H9 (cell line): ENCODE measurements at regions not wholly inside any gene's neighbourhood (a gene's known extent, or its start where the extent isn't known, plus 50 kb on each side); places are given as distances from the start of the nearest gene placed in this dataset.

Experiments
- DNase-seq: peaks from one replicate; pipeline ENCODE4 v3.0.0-alpha.2; 2017
- H2AFZ ChIP-seq: one replicate; pipeline ENCODE4 v1.6.1; 2013; ENCODE audit warnings: mild to moderate bottlenecking, low read length, control low read depth, moderate library complexity
- H2AK5ac ChIP-seq: 2 replicates; pipeline ENCODE4 v1.6.1; 2013; ENCODE audit warnings: low read length, control low read depth, mixed read lengths; ENCODE audit not compliant: insufficient read length
- H2BK120ac ChIP-seq: one replicate; pipeline ENCODE4 v1.6.1; 2013; ENCODE audit warnings: low read depth, mild to moderate bottlenecking, low read length, control low read depth, inconsistent platforms; ENCODE audit not compliant: poor library complexity, severe bottlenecking
- H2BK12ac ChIP-seq: 2 replicates; pipeline ENCODE4 v1.6.1; 2013; ENCODE audit warnings: low read length, control low read depth, mixed read lengths, low read depth; ENCODE audit not compliant: insufficient read length
- H2BK15ac ChIP-seq: 2 replicates; pipeline ENCODE4 v1.6.1; 2013; ENCODE audit warnings: low read depth, low read length, control low read depth
- H2BK20ac ChIP-seq: one replicate; pipeline ENCODE4 v1.6.1; 2013; ENCODE audit warnings: low read depth, mild to moderate bottlenecking, low read length, control low read depth, inconsistent platforms; ENCODE audit not compliant: poor library complexity, severe bottlenecking
- H2BK5ac ChIP-seq: 2 replicates; pipeline ENCODE4 v1.6.1; 2013; ENCODE audit warnings: low read length, control low read depth, mixed read lengths; ENCODE audit not compliant: insufficient read length
- H3K14ac ChIP-seq: 2 replicates; pipeline ENCODE4 v1.6.1; 2013; ENCODE audit warnings: low read length, control low read depth; ENCODE audit not compliant: insufficient read depth
- H3K18ac ChIP-seq: 2 replicates; pipeline ENCODE4 v1.6.1; 2013; ENCODE audit warnings: low read depth, mild to moderate bottlenecking, mixed read lengths, low read length, control low read depth; ENCODE audit not compliant: insufficient read length
- H3K23ac ChIP-seq: 2 replicates; pipeline ENCODE4 v1.6.1; 2013; ENCODE audit warnings: low read length, control low read depth, mixed read lengths, low read depth; ENCODE audit not compliant: insufficient read length
- H3K23me2 ChIP-seq: 2 replicates; pipeline ENCODE4 v1.6.1; 2013; ENCODE audit warnings: low read depth, mild to moderate bottlenecking, mixed read lengths, low read length, control low read depth; ENCODE audit not compliant: insufficient read length, poor library complexity, severe bottlenecking
- H3K27ac ChIP-seq: 2 replicates; pipeline ENCODE4 v1.5.1; 2013; ENCODE audit warnings: low read length, control low read depth, mixed read lengths, low read depth; ENCODE audit not compliant: insufficient read length
- H3K27me3 ChIP-seq: 2 replicates; pipeline ENCODE4 v1.6.1; 2013; ENCODE audit warnings: low read length, control low read depth, inconsistent platforms; ENCODE audit not compliant: insufficient read depth
- H3K4ac ChIP-seq: 2 replicates; pipeline ENCODE4 v1.6.1; 2013; ENCODE audit warnings: low read depth, mild to moderate bottlenecking, control low read depth, inconsistent platforms, low read length, moderate library complexity
- H3K4me1 ChIP-seq: 2 replicates; pipeline ENCODE4 v1.6.1; 2013; ENCODE audit warnings: low read length, control low read depth, inconsistent platforms; ENCODE audit not compliant: insufficient read depth
- H3K4me2 ChIP-seq: 2 replicates; pipeline ENCODE4 v1.6.1; 2013; ENCODE audit warnings: low read length, control low read depth, mixed read lengths; ENCODE audit not compliant: insufficient read length, insufficient read depth
- H3K56ac ChIP-seq: 2 replicates; pipeline ENCODE4 v1.6.1; 2013; ENCODE audit warnings: low read depth, mild to moderate bottlenecking, mixed read lengths, low read length, control low read depth; ENCODE audit not compliant: insufficient read length
- H3K79me1 ChIP-seq: 2 replicates; pipeline ENCODE4 v1.6.1; 2013; ENCODE audit warnings: low read depth, mild to moderate bottlenecking, moderate library complexity, low read length, control low read depth, inconsistent platforms; ENCODE audit not compliant: insufficient read depth, poor library complexity, severe bottlenecking
- H3K79me2 ChIP-seq: 2 replicates; pipeline ENCODE4 v1.6.1; 2013; ENCODE audit warnings: low read length, control low read depth, inconsistent platforms; ENCODE audit not compliant: insufficient read depth
- H3K9ac ChIP-seq: 2 replicates; pipeline ENCODE4 v1.6.1; 2013; ENCODE audit warnings: low read length, control low read depth, mixed read lengths; ENCODE audit not compliant: insufficient read length; ENCODE audit errors: extremely low read depth
- H3K9me3 ChIP-seq: one replicate; pipeline ENCODE4 v1.6.1; 2013; ENCODE audit warnings: low read depth, low read length, inconsistent platforms; ENCODE audit not compliant: control insufficient read depth
- H3T11ph ChIP-seq: one replicate; pipeline ENCODE4 v1.6.1; 2013; ENCODE audit warnings: mild to moderate bottlenecking, low read length, control low read depth, inconsistent platforms
- H4K20me1 ChIP-seq: one replicate; pipeline ENCODE4 v1.6.1; 2013; ENCODE audit not compliant: control insufficient read depth, insufficient read length, insufficient read depth
- H4K5ac ChIP-seq: 2 replicates; pipeline ENCODE4 v1.6.1; 2013; ENCODE audit warnings: low read depth, mild to moderate bottlenecking, mixed read lengths, low read length, control low read depth; ENCODE audit not compliant: insufficient read length
- H4K8ac ChIP-seq: replicated peaks from 2 replicates; pipeline ENCODE4 v1.6.1; 2013; ENCODE audit warnings: low read length, control low read depth, mixed read lengths, low read depth; ENCODE audit not compliant: insufficient read length
- H4K91ac ChIP-seq: 2 replicates; pipeline ENCODE4 v1.6.1; 2013; ENCODE audit warnings: low read depth, mild to moderate bottlenecking, moderate library complexity, mixed read lengths, low read length, control low read depth; ENCODE audit not compliant: insufficient read length
- H3K27ac Mint-ChIP-seq, 3 experiments: 2 replicates in 2 of 3; 3 replicates in 1 of 3; pipeline ENCODE4 v1.8.0; 2020 to 2021; ENCODE audit warnings: mixed read lengths in 3 of 3, mild to moderate bottlenecking in 1 of 3, moderate library complexity in 1 of 3
- H3K27me3 Mint-ChIP-seq: 2 replicates; pipeline ENCODE4 v1.8.0; 2021; ENCODE audit warnings: low read depth, mild to moderate bottlenecking, moderate library complexity, mixed read lengths
- H3K36me3 Mint-ChIP-seq, 3 experiments: 2 replicates in 2 of 3; 3 replicates in 1 of 3; pipeline ENCODE4 v1.8.0; 2020 to 2021; ENCODE audit warnings: low read depth in 3 of 3, mixed read lengths in 3 of 3; ENCODE audit not compliant: insufficient read depth in 1 of 3
- H3K4me1 Mint-ChIP-seq, 2 experiments: 2 replicates each; pipeline ENCODE4 v1.8.0; 2020; ENCODE audit warnings: mixed read lengths in 2 of 2
- H3K4me3 Mint-ChIP-seq, 2 experiments: 2 replicates in 1 of 2; 3 replicates in 1 of 2; pipeline ENCODE4 v1.8.0; 2020 to 2021; ENCODE audit warnings: mild to moderate bottlenecking in 2 of 2, mixed read lengths in 2 of 2, moderate library complexity in 1 of 2
- H3K9me3 Mint-ChIP-seq, 2 experiments: 2 replicates in 1 of 2; 3 replicates in 1 of 2; pipeline ENCODE4 v1.8.0; 2020; ENCODE audit warnings: mild to moderate bottlenecking in 2 of 2, mixed read lengths in 2 of 2, moderate library complexity in 1 of 2
- CTCF ChIP-seq: fragments of 200-600 bp; sonication (generic); conservative IDR thresholded peaks from 3 replicates; pipeline ENCODE4 v1.8.0; 2021; ENCODE audit warnings: antibody characterized with exemption, mild to moderate bottlenecking
- WGBS: extraction: QIAGEN DNeasy Blood & Tissue Kit; methylation state at CpG from one replicate; pipeline ENCODE4 v1.1.7; 2013; ENCODE audit warnings: missing lambda C conversion rate, low lambda C conversion rate, mixed read lengths; ENCODE audit not compliant: insufficient read length; ENCODE audit errors: extremely low coverage; 5-methylcytosine and 5-hydroxymethylcytosine counted together

GRCh38 chr4:179027569-179027968 is 1585.3 kb upstream of the AGA start:
- Histone ChIP-seq H3K79me1 (no peaks in the 10 kb centered on the region), H3K18ac (no peak overlapping the region), H2BK20ac (no peak overlapping the region), H3K4me2 (no peak overlapping the region), H3K9me3 (no peaks in the 10 kb centered on the region), H2AFZ (no peak overlapping the region), H2BK5ac (no peak overlapping the region), H3K4ac (no peak overlapping the region), H3T11ph (no peak overlapping the region), H4K8ac (no peak overlapping the region), H3K27ac (no peak overlapping the region), H3K9ac (no peak overlapping the region), H3K23me2 (no peaks in the 10 kb centered on the region), H2BK12ac (no peak overlapping the region), H4K20me1 (no peaks in the 10 kb centered on the region), H3K27me3 (no peaks in the 10 kb centered on the region), H3K56ac (no peak overlapping the region), H4K91ac (no peak overlapping the region), H2BK120ac (no peak overlapping the region), H3K4me1 (no peaks in the 10 kb centered on the region), H3K14ac (no peak overlapping the region), H2BK15ac (no peak overlapping the region), H2AK5ac (no peak overlapping the region), H3K79me2 (no peaks in the 10 kb centered on the region), H3K23ac (no peak overlapping the region), H4K5ac (no peak overlapping the region)
- no peak for TF ChIP-seq CTCF
- Mint-ChIP-seq H3K4me3 (no peak overlapping the region), H3K27ac (no peak overlapping the region), H3K4me1 (peaks cover 4 to 8% of the 10 kb centered on the region in 2 experiments), H3K27me3 (no peaks in the 10 kb centered on the region; the same call in 1 of the 2 replicates), H3K36me3 (peaks cover 2 to 3% (median 2%) of the 10 kb centered on the region in 3 experiments; a peak in 1 of 7 replicates), H3K9me3 (peaks cover 6 to 7% of the 10 kb centered on the region in 2 experiments; a peak in 4 of 5 replicates)
- WGBS: no CpG with 5 or more reads among the region's 4 CpGs
- DNase-seq: no peak
